ENCODE measurements at regions not wholly inside any gene's neighbourhood (a gene's known extent, or its start where the extent isn't known, plus 50 kb on each side); places are given as distances from the start of the nearest gene placed in this dataset.

DNA sequence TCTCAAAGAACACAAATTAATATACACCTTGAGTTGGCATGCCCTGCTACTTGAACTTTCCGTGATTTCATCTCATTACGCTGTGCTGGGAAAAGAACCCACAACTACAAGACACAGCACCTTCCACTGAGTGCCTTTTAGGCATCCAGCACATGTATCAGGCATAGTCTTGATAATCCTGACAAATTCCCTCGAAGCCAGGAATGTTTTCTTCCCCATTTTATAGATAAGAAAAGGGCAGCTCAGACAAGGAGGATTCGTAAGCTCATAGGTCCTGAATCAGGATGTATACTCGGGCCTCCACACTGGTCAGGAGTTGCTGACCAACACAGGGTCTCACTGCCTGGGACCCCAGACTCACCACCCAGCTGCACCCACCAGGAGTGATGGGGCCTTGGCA, 368.6 kb downstream of the TNS3 start:
- TF ChIP-seq SP1 (IDR thresholded peaks at IDR 0.05; ENCODE audit: low read depth) (no peak), SRF (IDR thresholded peaks at IDR 0.05; ENCODE audit: low read depth) (no peak), POLR2AphosphoS5 (IDR thresholded peaks at IDR 0.05; ENCODE audit: low read depth, low read length) (no peak), YY1 (IDR thresholded peaks at IDR 0.05; ENCODE audit: extremely low read depth, insufficient replicate concordance, low read depth, low read length) (no peak), TCF7L2 (IDR thresholded peaks at IDR 0.05; ENCODE audit: borderline replicate concordance, extremely low read depth, insufficient read depth, insufficient read length) (no peak), ZNF274 (IDR thresholded peaks at IDR 0.05; ENCODE audit: low read depth, low read length) (no peak), EGR1 (IDR thresholded peaks at IDR 0.05; ENCODE audit: low read depth) (no peak), EZH2phosphoT487 (IDR thresholded peaks at IDR 0.05; ENCODE audit: borderline replicate concordance) (no peak), POLR2A (IDR thresholded peaks at IDR 0.05; ENCODE audit: borderline replicate concordance, extremely low read depth, insufficient read depth, insufficient read length) (no peak)
- TF ChIP-seq, protein P1, sequence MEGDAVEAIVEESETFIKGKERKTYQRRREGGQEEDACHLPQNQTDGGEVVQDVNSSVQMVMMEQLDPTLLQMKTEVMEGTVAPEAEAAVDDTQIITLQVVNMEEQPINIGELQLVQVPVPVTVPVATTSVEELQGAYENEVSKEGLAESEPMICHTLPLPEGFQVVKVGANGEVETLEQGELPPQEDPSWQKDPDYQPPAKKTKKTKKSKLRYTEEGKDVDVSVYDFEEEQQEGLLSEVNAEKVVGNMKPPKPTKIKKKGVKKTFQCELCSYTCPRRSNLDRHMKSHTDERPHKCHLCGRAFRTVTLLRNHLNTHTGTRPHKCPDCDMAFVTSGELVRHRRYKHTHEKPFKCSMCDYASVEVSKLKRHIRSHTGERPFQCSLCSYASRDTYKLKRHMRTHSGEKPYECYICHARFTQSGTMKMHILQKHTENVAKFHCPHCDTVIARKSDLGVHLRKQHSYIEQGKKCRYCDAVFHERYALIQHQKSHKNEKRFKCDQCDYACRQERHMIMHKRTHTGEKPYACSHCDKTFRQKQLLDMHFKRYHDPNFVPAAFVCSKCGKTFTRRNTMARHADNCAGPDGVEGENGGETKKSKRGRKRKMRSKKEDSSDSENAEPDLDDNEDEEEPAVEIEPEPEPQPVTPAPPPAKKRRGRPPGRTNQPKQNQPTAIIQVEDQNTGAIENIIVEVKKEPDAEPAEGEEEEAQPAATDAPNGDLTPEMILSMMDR (IDR thresholded peaks at IDR 0.05 in 2 of 3, conservative IDR thresholded peaks at IDR 0.05 in 1 of 3; ENCODE audit: borderline replicate concordance in 1 of 3, insufficient read depth in 1 of 3, low read depth in 2 of 3, low read length in 2 of 3) = no peak
- TF ChIP-seq, protein P2, sequence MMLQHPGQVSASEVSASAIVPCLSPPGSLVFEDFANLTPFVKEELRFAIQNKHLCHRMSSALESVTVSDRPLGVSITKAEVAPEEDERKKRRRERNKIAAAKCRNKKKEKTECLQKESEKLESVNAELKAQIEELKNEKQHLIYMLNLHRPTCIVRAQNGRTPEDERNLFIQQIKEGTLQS (IDR thresholded peaks at IDR 0.05) = no peak
- TF ChIP-seq, protein P3, sequence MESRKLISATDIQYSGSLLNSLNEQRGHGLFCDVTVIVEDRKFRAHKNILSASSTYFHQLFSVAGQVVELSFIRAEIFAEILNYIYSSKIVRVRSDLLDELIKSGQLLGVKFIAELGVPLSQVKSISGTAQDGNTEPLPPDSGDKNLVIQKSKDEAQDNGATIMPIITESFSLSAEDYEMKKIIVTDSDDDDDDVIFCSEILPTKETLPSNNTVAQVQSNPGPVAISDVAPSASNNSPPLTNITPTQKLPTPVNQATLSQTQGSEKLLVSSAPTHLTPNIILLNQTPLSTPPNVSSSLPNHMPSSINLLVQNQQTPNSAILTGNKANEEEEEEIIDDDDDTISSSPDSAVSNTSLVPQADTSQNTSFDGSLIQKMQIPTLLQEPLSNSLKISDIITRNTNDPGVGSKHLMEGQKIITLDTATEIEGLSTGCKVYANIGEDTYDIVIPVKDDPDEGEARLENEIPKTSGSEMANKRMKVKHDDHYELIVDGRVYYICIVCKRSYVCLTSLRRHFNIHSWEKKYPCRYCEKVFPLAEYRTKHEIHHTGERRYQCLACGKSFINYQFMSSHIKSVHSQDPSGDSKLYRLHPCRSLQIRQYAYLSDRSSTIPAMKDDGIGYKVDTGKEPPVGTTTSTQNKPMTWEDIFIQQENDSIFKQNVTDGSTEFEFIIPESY (IDR thresholded peaks at IDR 0.05; ENCODE audit: extremely low read depth, insufficient replicate concordance, low read length) = no peak
